ENCODE measurements at regions not wholly inside any gene's neighbourhood (a gene's known extent, or its start where the extent isn't known, plus 50 kb on each side); places are given as distances from the start of the nearest gene placed in this dataset.

GRCh38 chr19:30855442-30855841 is 483.3 kb downstream of the ZNF536 start:
- no peaks in the 10 kb centered on the region for H3K36me3 ChIP-seq
- H3K4me3 ChIP-seq: no peak overlapping the region
- no peak overlapping the region for H3K27ac ChIP-seq
- DNase-seq (ENCODE audit: low spot score): peak; percentile 44
- H3K9me3 ChIP-seq: no peaks in the 10 kb centered on the region
- H3K4me1 ChIP-seq: no peaks in the 10 kb centered on the region
- TF ChIP-seq CTCF (IDR thresholded peaks at IDR 0.05): no peak
- H3K27me3 ChIP-seq: no peaks in the 10 kb centered on the region

- no peaks in the 10 kb centered on the region for H3K27me3 ChIP-seq
- no peak overlapping the region for H3K4me3 ChIP-seq
- no peak for TF ChIP-seq CTCF (IDR thresholded peaks at IDR 0.05)
Measured at GRCh38 chr19:30854661-30855060, 482.5 kb downstream of the ZNF536 start.

GRCh38 chr19:30854207-30854606 is 482.0 kb downstream of the ZNF536 start:
- H3K4me1 ChIP-seq: no peaks in the 10 kb centered on the region
- no peaks in the 10 kb centered on the region for H3K27me3 ChIP-seq
- DNase-seq (ENCODE audit: low spot score): no peak
- no peak overlapping the region for H3K27ac ChIP-seq
- TF ChIP-seq CTCF (IDR thresholded peaks at IDR 0.05): no peak
- H3K36me3 ChIP-seq: no peaks in the 10 kb centered on the region
- no peaks in the 10 kb centered on the region for H3K9me3 ChIP-seq
- no peak overlapping the region for H3K4me3 ChIP-seq

More at GRCh38 chr19:30854661-30855060, 482.5 kb downstream of the ZNF536 start:
- Histone ChIP-seq H3K4me1 (no peaks in the 10 kb centered on the region), H3K9me3 (no peaks in the 10 kb centered on the region), H3K27ac (no peak overlapping the region), H3K36me3 (no peaks in the 10 kb centered on the region)
- peak; percentile 9 for DNase-seq (ENCODE audit: low spot score)

- H3K36me3 ChIP-seq: no peaks in the 10 kb centered on the region
- no peaks in the 10 kb centered on the region for H3K27me3 ChIP-seq
- no peak overlapping the region for H3K4me3 ChIP-seq
- no peaks in the 10 kb centered on the region for H3K4me1 ChIP-seq
- H3K9me3 ChIP-seq: no peaks in the 10 kb centered on the region
- H3K27ac ChIP-seq: no peak overlapping the region
- no peak for DNase-seq (ENCODE audit: low spot score)
- no peak for TF ChIP-seq CTCF (IDR thresholded peaks at IDR 0.05)
Measured at GRCh38 chr19:30853036-30853435, 480.9 kb downstream of the ZNF536 start.

GRCh38 chr19:30852168-30852567 is 480.0 kb downstream of the ZNF536 start:
- TF ChIP-seq CTCF (IDR thresholded peaks at IDR 0.05): no peak
- Histone ChIP-seq H3K36me3 (no peaks in the 10 kb centered on the region), H3K27me3 (no peaks in the 10 kb centered on the region), H3K27ac (no peak overlapping the region), H3K4me3 (no peak overlapping the region), H3K9me3 (no peaks in the 10 kb centered on the region), H3K4me1 (no peaks in the 10 kb centered on the region)
- DNase-seq (ENCODE audit: low spot score): no peak

- Histone ChIP-seq H3K27me3 (no peaks in the 10 kb centered on the region), H3K27ac (no peak overlapping the region), H3K9me3 (no peaks in the 10 kb centered on the region), H3K36me3 (no peaks in the 10 kb centered on the region), H3K4me1 (no peaks in the 10 kb centered on the region), H3K4me3 (no peak overlapping the region)
- peak; percentile 42 for DNase-seq (ENCODE audit: low spot score)
- TF ChIP-seq CTCF (IDR thresholded peaks at IDR 0.05): no peak
Measured at GRCh38 chr19:30851646-30852045, 479.5 kb downstream of the ZNF536 start.

Measured in right atrium auricular region (tissue), 2 donors.